ENCODE measurements at regions not wholly inside any gene's neighbourhood (a gene's known extent, or its start where the extent isn't known, plus 50 kb on each side); places are given as distances from the start of the nearest gene placed in this dataset.

GRCh38 chrX:124860736-124861135, 458.9 kb upstream of the TEX13C start:
- DNase-seq = no peak

- no peak for DNase-seq
Measured at GRCh38 chrX:124862301-124862700, 457.4 kb upstream of the TEX13C start.

GRCh38 chrX:124863303-124863702, 456.4 kb upstream of the TEX13C start:
- DNase-seq = no peak

DNA sequence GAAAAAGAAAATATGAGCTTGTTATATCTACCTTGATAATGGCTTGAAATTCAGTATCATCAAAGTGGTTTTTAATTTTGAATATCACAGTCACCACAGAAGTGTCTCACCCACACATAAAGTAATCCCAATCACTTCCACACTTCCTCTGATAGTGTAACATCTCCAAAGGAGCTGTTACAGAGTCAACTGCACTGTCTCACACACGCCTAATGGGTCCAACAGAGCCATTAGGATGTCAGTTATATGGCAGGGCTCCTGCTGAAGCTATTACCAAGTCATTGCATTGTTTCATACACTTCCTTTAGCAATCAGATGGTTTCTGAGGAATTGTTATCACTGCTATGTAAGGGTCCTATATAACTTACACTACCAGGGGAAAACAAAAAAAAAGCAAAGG, 432.1 kb upstream of the TEX13C start:
- no peak for DNase-seq

- DNase-seq = no peak
Measured at GRCh38 chrX:124895947-124896346, 423.7 kb upstream of the TEX13C start.

- no peak for DNase-seq
Measured at GRCh38 chrX:124902953-124903352, 416.7 kb upstream of the TEX13C start.

- DNase-seq = no peak
Measured at GRCh38 chrX:124910611-124911010, 409.1 kb upstream of the TEX13C start.

DNA sequence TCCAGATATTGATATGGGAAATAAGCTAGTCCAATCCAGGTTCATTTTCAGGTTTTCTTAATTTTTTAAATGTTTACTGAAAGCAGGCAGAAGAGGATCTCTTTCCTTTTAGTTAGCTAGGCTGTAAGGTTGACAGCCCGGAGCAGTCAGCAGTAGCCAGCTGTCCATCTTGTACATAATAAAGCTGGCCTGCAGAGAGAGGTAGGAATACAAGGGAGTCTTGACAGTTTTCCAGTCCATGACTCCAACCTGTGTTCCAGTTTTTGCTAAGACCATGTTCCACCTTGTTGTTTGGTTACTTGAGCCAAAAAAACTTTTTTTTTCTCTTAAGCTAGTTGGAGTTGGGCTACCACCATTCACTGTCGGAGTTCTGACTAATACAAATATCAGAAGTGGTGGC, 402.7 kb upstream of the TEX13C start:
- no peak for DNase-seq

GRCh38 chrX:124925681-124926080, 394.0 kb upstream of the TEX13C start:
- DNase-seq = no peak

- DNase-seq = no peak
Measured at GRCh38 chrX:124931241-124931640, 388.4 kb upstream of the TEX13C start.

- no peak for DNase-seq
Measured at GRCh38 chrX:124931958-124932357, 387.7 kb upstream of the TEX13C start.

DNA sequence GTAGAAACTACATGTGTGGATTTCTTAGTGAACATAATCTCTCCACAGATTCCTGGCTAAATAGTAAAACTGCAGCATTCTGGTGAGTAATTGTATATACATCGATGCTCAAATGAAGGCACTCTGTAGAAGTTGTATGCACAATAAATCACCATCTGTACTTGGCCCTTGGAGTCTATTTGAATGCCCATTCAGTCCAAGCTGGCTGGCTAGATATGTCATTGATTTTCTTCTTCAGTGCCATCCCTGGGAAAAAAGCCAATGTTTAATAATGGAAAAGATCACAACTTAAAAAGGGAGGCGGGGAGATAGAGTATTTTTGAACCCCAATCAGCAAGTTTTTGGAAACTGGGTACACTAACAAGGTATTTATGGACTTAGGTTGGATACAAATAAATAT, 381.0 kb upstream of the TEX13C start:
- DNase-seq = no peak

DNA sequence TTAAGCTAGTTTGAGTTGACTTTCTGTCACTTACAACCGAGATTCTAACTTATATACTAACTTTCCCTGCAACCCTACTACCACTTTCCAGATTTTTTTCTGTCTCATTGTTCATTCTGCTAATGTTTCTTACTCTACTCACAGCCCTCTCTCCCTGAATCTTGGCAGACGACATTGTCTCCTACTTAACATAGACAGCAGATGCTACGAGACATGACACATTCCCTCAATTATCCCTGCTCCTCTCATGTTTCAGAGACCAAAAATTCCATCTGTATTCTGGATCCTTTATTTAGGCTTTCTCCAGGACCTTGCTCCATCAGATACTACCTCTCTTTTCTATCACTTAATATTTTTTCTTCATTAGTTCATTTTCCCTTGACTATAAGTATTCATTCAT, 379.1 kb upstream of the TEX13C start:
- DNase-seq = no peak

- no peak for DNase-seq
Measured at GRCh38 chrX:124954402-124954801, 365.3 kb upstream of the TEX13C start.

GRCh38 chrX:124960454-124960853, 359.2 kb upstream of the TEX13C start:
- DNase-seq = no peak

DNA sequence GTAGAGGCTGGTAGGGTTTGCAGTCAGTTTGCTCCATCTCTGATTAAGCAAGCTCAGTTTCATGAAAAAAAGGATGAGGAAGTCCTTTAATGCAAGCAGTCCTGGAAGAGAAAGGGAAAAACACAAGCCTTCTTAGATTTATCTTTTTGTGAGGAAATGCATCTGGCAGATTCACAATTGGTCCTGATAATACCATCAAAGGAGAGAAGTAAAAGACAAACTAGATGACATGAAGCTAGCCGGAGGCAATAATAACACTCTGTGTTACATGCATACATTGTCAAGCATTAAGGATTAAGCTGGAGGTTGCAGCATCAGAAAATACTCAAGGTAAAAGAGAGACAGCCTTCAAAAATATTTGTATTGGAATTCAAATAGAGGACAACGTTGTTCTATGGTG, 356.0 kb upstream of the TEX13C start, which contains the start of gene TENM1:
TENM1 (minus strand) TSS at position 101 of the 400 bp plus-strand sequence.
- no peak for DNase-seq

- no peak for DNase-seq
Measured at GRCh38 chrX:124975456-124975855, 344.2 kb upstream of the TEX13C start.

DNA sequence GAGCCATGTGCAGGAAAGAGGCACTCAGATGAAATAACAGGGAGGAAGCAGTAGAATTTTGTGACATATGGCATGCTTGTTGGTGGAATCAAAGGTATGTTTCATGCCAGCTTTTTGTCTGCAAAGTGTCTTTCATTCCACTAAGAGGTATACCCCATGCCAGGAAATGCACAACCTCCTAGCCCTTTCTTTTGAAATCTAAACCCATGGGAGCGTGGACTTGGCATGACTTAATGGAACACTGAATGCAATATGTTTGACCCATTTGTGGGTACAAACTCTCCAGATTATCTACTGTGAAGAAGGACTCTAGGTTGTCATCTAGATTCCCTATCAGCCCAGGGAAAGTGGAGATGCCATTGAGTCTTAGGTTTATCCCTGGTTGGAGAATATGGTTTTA, 338.3 kb upstream of the TEX13C start:
- no peak for DNase-seq

DNA sequence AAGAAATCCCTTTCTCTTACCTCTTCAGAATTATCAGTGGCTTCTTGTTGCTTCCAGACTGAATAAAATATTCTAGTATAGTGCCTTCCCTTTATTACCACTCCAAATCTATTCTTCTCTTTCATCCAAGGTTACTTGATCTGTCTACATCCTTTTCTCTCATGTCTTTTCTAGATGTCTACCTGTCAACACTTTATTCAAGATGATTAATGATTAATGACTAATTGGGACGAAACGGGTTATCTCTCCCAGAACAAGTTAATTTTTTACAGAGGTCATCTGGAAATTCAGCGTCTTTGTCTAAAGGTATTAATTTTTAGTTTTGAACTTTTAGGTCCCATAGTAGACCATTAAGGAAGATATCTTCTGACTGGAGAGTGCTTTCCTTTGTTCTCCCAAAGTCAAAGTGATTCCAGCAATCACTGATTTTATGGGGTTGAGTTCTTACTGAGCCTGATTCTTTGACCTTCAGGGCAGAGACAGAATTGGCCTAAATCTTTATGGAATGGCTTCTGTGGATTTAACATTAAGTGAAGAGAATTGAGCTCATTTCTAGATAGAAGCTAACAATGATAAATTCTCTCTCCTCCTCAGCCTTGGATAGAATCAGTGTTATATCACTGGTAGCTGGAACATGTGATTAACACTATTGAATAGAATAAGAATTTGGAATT, 335.4 kb upstream of the TEX13C start:
- DNase-seq = no peak

GRCh38 chrX:124986284-124986683, 333.4 kb upstream of the TEX13C start:
- DNase-seq = no peak

- no peak for DNase-seq
Measured at GRCh38 chrX:124993735-124994134, 325.9 kb upstream of the TEX13C start.

DNA sequence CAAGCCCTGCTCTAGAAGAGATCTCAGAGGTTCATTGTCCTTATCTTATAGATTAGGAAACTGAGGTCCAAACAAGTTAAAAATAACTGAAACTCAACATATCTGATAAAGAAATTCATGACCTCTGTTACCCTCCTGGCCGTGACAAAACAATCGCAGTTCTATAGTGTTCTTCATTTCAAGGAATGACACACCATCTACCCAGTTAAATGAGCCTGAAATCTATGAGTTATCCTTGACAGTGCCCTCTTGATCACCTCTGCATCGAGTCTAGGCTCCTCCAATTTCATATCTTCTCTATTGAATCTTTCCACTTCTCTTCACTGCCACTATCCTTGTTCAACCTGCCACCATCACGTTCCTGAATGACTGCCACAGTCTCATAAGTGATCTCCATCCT, 325.3 kb upstream of the TEX13C start:
- DNase-seq = no peak

GRCh38 chrX:125003746-125004446, 315.8 kb upstream of the TEX13C start:
- no peak for DNase-seq

DNA sequence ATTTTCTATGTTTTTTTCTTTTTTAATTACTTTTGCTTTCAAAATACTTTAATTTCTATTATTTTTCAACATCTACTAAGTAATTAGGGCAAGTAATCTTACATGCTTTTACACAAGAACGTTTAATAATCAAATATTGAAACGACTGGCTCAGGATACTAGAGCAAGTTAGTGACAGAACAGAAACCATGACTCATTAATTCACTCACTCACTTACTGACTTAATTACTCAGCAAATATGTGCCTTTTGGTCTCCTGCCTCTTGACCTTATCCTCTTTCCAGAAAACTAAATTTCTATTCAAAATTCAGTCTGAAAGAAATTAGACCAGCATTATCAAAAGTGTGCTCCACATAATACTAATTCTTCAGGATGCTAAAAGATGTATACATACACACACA, 314.9 kb upstream of the TEX13C start:
- DNase-seq = no peak

- DNase-seq = no peak
Measured at GRCh38 chrX:125005863-125006262, 313.8 kb upstream of the TEX13C start.
